Trophoblast cell (in vitro differentiated cells and primary cell): ENCODE measurements at regions not wholly inside any gene's neighbourhood (a gene's known extent, or its start where the extent isn't known, plus 50 kb on each side); places are given as distances from the start of the nearest gene placed in this dataset.

Experiments
- DNase-seq, 2 donors: peaks; one replicate each; pipeline ENCODE4 v3.0.0-alpha.2; 2016
- H2AFZ ChIP-seq: 2 replicates; pipeline ENCODE4 v1.6.1; 2013; ENCODE audit warnings: low read length, moderate library complexity, mild to moderate bottlenecking; ENCODE audit not compliant: insufficient read depth, poor library complexity
- H2AK5ac ChIP-seq: 2 replicates; pipeline ENCODE4 v1.6.1; 2013; ENCODE audit warnings: mild to moderate bottlenecking, low read length
- H2BK120ac ChIP-seq: 2 replicates; pipeline ENCODE4 v1.6.1; 2013; ENCODE audit warnings: low read length, mild to moderate bottlenecking, moderate library complexity; ENCODE audit not compliant: insufficient read depth, poor library complexity
- H2BK12ac ChIP-seq: 2 replicates; pipeline ENCODE4 v1.6.1; 2013; ENCODE audit warnings: mild to moderate bottlenecking, low read length, moderate library complexity
- H2BK5ac ChIP-seq: 2 replicates; pipeline ENCODE4 v1.6.1; 2013; ENCODE audit warnings: low read length, low read depth, moderate library complexity, mild to moderate bottlenecking; ENCODE audit not compliant: poor library complexity
- H3K14ac ChIP-seq: 2 replicates; pipeline ENCODE4 v1.6.1; 2013; ENCODE audit warnings: mild to moderate bottlenecking, low read length
- H3K18ac ChIP-seq: 2 replicates; pipeline ENCODE4 v1.6.1; 2013; ENCODE audit warnings: mild to moderate bottlenecking, low read length
- H3K23ac ChIP-seq: 2 replicates; pipeline ENCODE4 v1.6.1; 2013; ENCODE audit warnings: low read length
- H3K27ac ChIP-seq: 2 replicates; pipeline ENCODE4 v1.5.1; 2013; ENCODE audit warnings: low read depth, mild to moderate bottlenecking, inconsistent platforms, low read length, moderate library complexity
- H3K27me3 ChIP-seq: 2 replicates; pipeline ENCODE4 v1.6.1; 2013; ENCODE audit warnings: inconsistent platforms, mild to moderate bottlenecking, low read length, moderate library complexity; ENCODE audit not compliant: insufficient read depth
- H3K36me3 ChIP-seq, 2 experiments: 1 replicate in 1 of 2; 2 replicates in 1 of 2; pipeline ENCODE4 v1.6.1; 2013; ENCODE audit warnings: low read length in 2 of 2, mild to moderate bottlenecking in 2 of 2, moderate library complexity in 1 of 2; ENCODE audit not compliant: insufficient read depth in 2 of 2, control insufficient read depth in 1 of 2
- H3K4ac ChIP-seq: 2 replicates; pipeline ENCODE4 v1.6.1; 2013; ENCODE audit warnings: low read depth, mild to moderate bottlenecking, low read length, moderate library complexity
- H3K4me1 ChIP-seq, 2 experiments: 1 replicate in 1 of 2; 2 replicates in 1 of 2; pipeline ENCODE4 v1.6.1; 2013; ENCODE audit warnings: low read length in 2 of 2, mild to moderate bottlenecking in 2 of 2, moderate library complexity in 1 of 2; ENCODE audit not compliant: insufficient read depth in 2 of 2, control insufficient read depth in 1 of 2
- H3K4me2 ChIP-seq: 2 replicates; pipeline ENCODE4 v1.6.1; 2013; ENCODE audit warnings: inconsistent platforms, mild to moderate bottlenecking, low read length, moderate library complexity
- H3K4me3 ChIP-seq: 2 replicates; pipeline ENCODE4 v1.5.1; 2013; ENCODE audit warnings: mild to moderate bottlenecking, low read depth, low read length, inconsistent platforms
- H3K79me1 ChIP-seq: one replicate; pipeline ENCODE4 v1.6.1; 2013; ENCODE audit warnings: low read length
- H3K79me2 ChIP-seq: 2 replicates; pipeline ENCODE4 v1.6.1; 2013; ENCODE audit warnings: low read length, mild to moderate bottlenecking; ENCODE audit not compliant: control insufficient read depth, insufficient read depth, poor library complexity
- H3K9ac ChIP-seq: 2 replicates; pipeline ENCODE4 v1.6.1; 2013; ENCODE audit warnings: mild to moderate bottlenecking, low read length
- H3K9me3 ChIP-seq: 2 replicates; pipeline ENCODE4 v1.6.1; 2013; ENCODE audit warnings: low read depth, mild to moderate bottlenecking, control low read depth, inconsistent platforms, low read length; ENCODE audit not compliant: insufficient read depth
- H4K12ac ChIP-seq: 2 replicates; pipeline ENCODE4 v1.6.1; 2013; ENCODE audit warnings: low read depth, mild to moderate bottlenecking, low read length, moderate library complexity
- H4K8ac ChIP-seq: 2 replicates; pipeline ENCODE4 v1.6.1; 2013; ENCODE audit warnings: low read depth, mild to moderate bottlenecking, low read length, moderate library complexity
- H4K91ac ChIP-seq: one replicate; pipeline ENCODE4 v1.6.1; 2013; ENCODE audit warnings: low read depth, mild to moderate bottlenecking, low read length, moderate library complexity
- WGBS: extraction: QIAGEN DNeasy Blood & Tissue Kit; methylation state at CpG from one replicate; pipeline ENCODE4 v1.1.7; 2013; ENCODE audit warnings: missing lambda C conversion rate; ENCODE audit not compliant: insufficient read length, insufficient coverage; ENCODE audit errors: extremely low coverage; 5-methylcytosine and 5-hydroxymethylcytosine counted together

- H3K4me1 ChIP-seq = peaks cover 0 to 2% of the 10 kb centered on the region in 2 experiments
- H3K23ac ChIP-seq = no peak overlapping the region
- H3K79me2 ChIP-seq = no peaks in the 10 kb centered on the region
- no peak overlapping the region for H2BK12ac ChIP-seq
- H2BK120ac ChIP-seq = no peak overlapping the region
- no peaks in the 10 kb centered on the region for H3K9me3 ChIP-seq
- H2BK5ac ChIP-seq = no peak overlapping the region
- no peaks in the 10 kb centered on the region for H3K27me3 ChIP-seq
- H3K9ac ChIP-seq = no peak overlapping the region
- no peak overlapping the region for H4K8ac ChIP-seq
- no peaks in the 10 kb centered on the region for H3K36me3 ChIP-seq
- no peak overlapping the region for H4K12ac ChIP-seq
- no peak overlapping the region for H3K4me3 ChIP-seq
- no peak overlapping the region for H3K14ac ChIP-seq
- H2AFZ ChIP-seq = no peak overlapping the region
- peaks cover 2% of the 10 kb centered on the region for H3K79me1 ChIP-seq
- H3K18ac ChIP-seq = no peak overlapping the region
- H3K4me2 ChIP-seq = no peak overlapping the region
- no peak overlapping the region for H2AK5ac ChIP-seq
- no peak overlapping the region for H3K27ac ChIP-seq
- H3K4ac ChIP-seq = no peak overlapping the region
- H4K91ac ChIP-seq = no peak overlapping the region
- no peak for DNase-seq
These were observed 200.5 kb upstream of the GULP1 start for GRCh38 chr2:188091220-188091619.

DNA sequence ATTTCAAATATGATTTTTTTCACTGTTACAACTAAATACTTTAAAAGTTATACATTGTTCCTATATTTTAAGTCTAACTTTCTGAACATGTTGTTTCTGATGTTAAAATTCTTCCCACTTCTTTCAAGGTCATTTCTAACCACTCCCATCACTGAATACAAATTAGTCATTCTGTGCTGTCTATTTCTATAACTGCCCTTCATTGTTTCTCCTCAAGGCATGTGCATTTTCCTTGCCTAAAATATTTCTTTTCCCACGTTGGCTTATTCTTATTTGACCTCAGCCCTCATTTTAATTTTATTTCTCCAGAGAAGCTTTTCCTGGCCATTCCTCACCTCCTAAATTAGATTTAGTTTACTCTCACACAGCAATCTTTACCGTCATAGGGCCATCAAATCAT lies 198.9 kb upstream of the GULP1 start:
- Histone ChIP-seq H3K27ac (no peak overlapping the region), H4K12ac (no peak overlapping the region), H2BK12ac (no peak overlapping the region), H3K4ac (no peak overlapping the region), H3K27me3 (no peaks in the 10 kb centered on the region), H2AK5ac (no peak overlapping the region), H2BK120ac (no peak overlapping the region), H3K18ac (no peak overlapping the region), H3K14ac (no peak overlapping the region), H4K91ac (no peak overlapping the region), H3K23ac (no peak overlapping the region), H3K4me1 (peaks cover 0 to 2% of the 10 kb centered on the region in 2 experiments), H3K79me2 (no peaks in the 10 kb centered on the region), H3K4me2 (no peak overlapping the region), H3K9me3 (no peaks in the 10 kb centered on the region), H2BK5ac (no peak overlapping the region), H2AFZ (no peak overlapping the region), H3K79me1 (peaks cover 2% of the 10 kb centered on the region), H3K4me3 (no peak overlapping the region), H3K36me3 (no peaks in the 10 kb centered on the region), H3K9ac (no peak overlapping the region), H4K8ac (no peak overlapping the region)
- WGBS = no CpG with 5 or more reads among the region's 2 CpGs
- no peak for DNase-seq

DNA sequence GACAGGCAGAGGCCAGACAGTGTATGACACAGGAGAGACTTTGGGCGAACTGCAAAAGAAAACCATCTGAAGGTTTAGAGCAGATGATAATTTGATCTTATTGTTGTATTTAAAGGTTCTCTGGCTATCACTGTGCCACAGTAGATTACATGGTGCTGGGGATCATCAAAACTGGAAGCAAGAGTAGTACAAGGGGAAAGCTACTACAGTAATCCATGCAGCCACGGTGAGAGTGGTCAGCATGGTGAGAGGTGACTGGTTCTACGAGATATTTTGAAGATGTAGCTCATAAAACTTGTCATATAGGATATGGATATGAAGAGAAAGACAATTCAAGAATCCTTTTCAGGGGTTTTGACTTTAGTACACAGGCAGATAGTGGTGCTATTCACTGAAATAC lies 194.8 kb upstream of the GULP1 start:
- Histone ChIP-seq H2AK5ac (no peak overlapping the region), H3K23ac (no peak overlapping the region), H2BK120ac (no peak overlapping the region), H3K9me3 (no peaks in the 10 kb centered on the region), H2BK5ac (no peak overlapping the region), H3K4me2 (no peak overlapping the region), H3K27me3 (no peaks in the 10 kb centered on the region), H3K27ac (no peak overlapping the region), H4K8ac (no peak overlapping the region), H3K4ac (no peak overlapping the region), H3K79me2 (no peaks in the 10 kb centered on the region), H2AFZ (no peak overlapping the region), H3K4me1 (no peaks in the 10 kb centered on the region), H2BK12ac (no peak overlapping the region), H3K14ac (no peak overlapping the region), H4K91ac (no peak overlapping the region), H4K12ac (no peak overlapping the region), H3K9ac (no peak overlapping the region), H3K79me1 (no peaks in the 10 kb centered on the region), H3K36me3 (no peaks in the 10 kb centered on the region), H3K4me3 (no peak overlapping the region), H3K18ac (no peak overlapping the region)
- DNase-seq = no peak
- WGBS = no CpG with 5 or more reads among the region's 3 CpGs

DNA sequence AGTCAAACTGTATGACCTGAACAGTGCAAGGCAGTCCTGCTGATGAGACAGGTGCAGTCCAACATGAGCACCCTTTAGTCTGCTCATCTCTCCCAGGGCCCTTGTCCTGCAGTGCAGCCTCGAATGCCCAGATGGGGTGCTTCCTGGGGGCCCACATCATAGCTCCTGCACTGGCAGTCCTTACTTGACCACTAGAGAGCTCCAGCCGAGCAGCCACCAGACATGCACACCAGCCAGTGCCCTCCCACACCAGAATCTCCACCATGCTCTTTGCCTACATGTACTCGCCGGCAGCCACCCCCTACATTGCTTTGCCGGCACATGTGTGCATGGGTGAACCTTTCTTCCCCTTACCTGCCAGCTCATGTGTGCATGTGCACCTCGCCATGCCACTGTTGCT lies 188.8 kb upstream of the GULP1 start:
- no peak overlapping the region for H4K12ac ChIP-seq
- H3K14ac ChIP-seq = no peak overlapping the region
- no peak overlapping the region for H2BK5ac ChIP-seq
- H3K27ac ChIP-seq = no peak overlapping the region
- H3K9ac ChIP-seq = no peak overlapping the region
- H3K23ac ChIP-seq = no peak overlapping the region
- no peak overlapping the region for H3K4me2 ChIP-seq
- H2AFZ ChIP-seq = no peak overlapping the region
- H3K18ac ChIP-seq = no peak overlapping the region
- no peaks in the 10 kb centered on the region for H3K27me3 ChIP-seq
- no peak for DNase-seq
- H3K4ac ChIP-seq = no peak overlapping the region
- H2BK12ac ChIP-seq = no peak overlapping the region
- no peaks in the 10 kb centered on the region for H3K79me1 ChIP-seq
- H2BK120ac ChIP-seq = no peak overlapping the region
- WGBS = no CpG with 5 or more reads among the region's 6 CpGs
- H3K36me3 ChIP-seq = no peaks in the 10 kb centered on the region
- no peak overlapping the region for H4K8ac ChIP-seq
- H2AK5ac ChIP-seq = no peak overlapping the region
- no peak overlapping the region for H4K91ac ChIP-seq
- H3K4me1 ChIP-seq = no peaks in the 10 kb centered on the region
- no peak overlapping the region for H3K4me3 ChIP-seq
- H3K79me2 ChIP-seq = no peaks in the 10 kb centered on the region
- H3K9me3 ChIP-seq = peaks cover 10% of the 10 kb centered on the region
